HepG2 (cell line): ENCODE measurements at regions not wholly inside any gene's neighbourhood (a gene's known extent, or its start where the extent isn't known, plus 50 kb on each side); places are given as distances from the start of the nearest gene placed in this dataset.
A peak's percentile ranks its signal among the peaks of the same experiment; 100 is the strongest.

Experiments
- AKAP8 ChIP-seq: sonication (generic); formaldehyde crosslinking; IDR thresholded peaks from 2 replicates; pipeline ENCODE4 v1.5.1; 2020; ENCODE audit warnings: mild to moderate bottlenecking, missing genetic modification reagents
- CAMTA2 ChIP-seq: sonication (generic); formaldehyde crosslinking; IDR thresholded peaks from 2 replicates; pipeline ENCODE4 v1.4.0; 2020; ENCODE audit warnings: mild to moderate bottlenecking, missing genetic modification reagents, borderline replicate concordance
- EEA1 ChIP-seq: sonication (generic); formaldehyde crosslinking; IDR thresholded peaks from 2 replicates; pipeline ENCODE4 v1.5.1; 2020; ENCODE audit warnings: mild to moderate bottlenecking, missing genetic modification reagents, borderline replicate concordance
- MTA3 ChIP-seq: sonication (generic); formaldehyde crosslinking; IDR thresholded peaks from 2 replicates; pipeline ENCODE4 v1.4.0; 2020; ENCODE audit warnings: missing genetic modification reagents
- NFYB ChIP-seq: sonication (generic); formaldehyde crosslinking; IDR thresholded peaks from 2 replicates; pipeline ENCODE4 v1.4.0; 2020; ENCODE audit warnings: missing genetic modification reagents
- NONO ChIP-seq, 2 experiments: fragments of 450-650 bp in 1 of 2; sonication (generic) in 1 of 2; formaldehyde crosslinking in 1 of 2; IDR thresholded peaks in 1 of 2; conservative IDR thresholded peaks in 1 of 2; 2 replicates each; pipeline versions ENCODE4 v1.6.1 to v1.8.0; 2017 to 2022; ENCODE audit warnings: mild to moderate bottlenecking in 1 of 2, missing genetic modification reagents in 1 of 2, moderate library complexity in 1 of 2
- ZMYM2 ChIP-seq: sonication (generic); formaldehyde crosslinking; IDR thresholded peaks from 2 replicates; pipeline ENCODE4 v1.8.0; 2022; ENCODE audit warnings: mild to moderate bottlenecking, missing genetic modification reagents
- ZNF331 ChIP-seq: sonication (generic); formaldehyde crosslinking; IDR thresholded peaks from 2 replicates; pipeline ENCODE4 v1.4.0; 2020; ENCODE audit warnings: missing genetic modification reagents
- ZNF567 ChIP-seq: sonication (generic); formaldehyde crosslinking; IDR thresholded peaks from 2 replicates; pipeline ENCODE4 v1.8.1; 2023; ENCODE audit warnings: mild to moderate bottlenecking, missing genetic modification reagents, borderline replicate concordance
- TF ChIP-seq, protein P1 (sequence below): sonication (generic); formaldehyde crosslinking; IDR thresholded peaks from 2 replicates; pipeline ENCODE4 v1.9.0; 2021; ENCODE audit warnings: mild to moderate bottlenecking, missing genetic modification reagents
- TF ChIP-seq, protein P2 (sequence below): sonication (generic); formaldehyde crosslinking; IDR thresholded peaks from 2 replicates; pipeline ENCODE4 v1.4.0; 2020; ENCODE audit warnings: missing genetic modification reagents, borderline replicate concordance
- TF ChIP-seq, protein P3 (sequence below): sonication (generic); formaldehyde crosslinking; IDR thresholded peaks from 2 replicates; pipeline ENCODE4 v1.4.0; 2020; ENCODE audit warnings: missing genetic modification reagents, borderline replicate concordance
- TF ChIP-seq, protein P4 (sequence below): sonication (generic); formaldehyde crosslinking; IDR thresholded peaks from 2 replicates; pipeline ENCODE4 v1.4.0; 2020; ENCODE audit warnings: missing genetic modification reagents

DNA sequence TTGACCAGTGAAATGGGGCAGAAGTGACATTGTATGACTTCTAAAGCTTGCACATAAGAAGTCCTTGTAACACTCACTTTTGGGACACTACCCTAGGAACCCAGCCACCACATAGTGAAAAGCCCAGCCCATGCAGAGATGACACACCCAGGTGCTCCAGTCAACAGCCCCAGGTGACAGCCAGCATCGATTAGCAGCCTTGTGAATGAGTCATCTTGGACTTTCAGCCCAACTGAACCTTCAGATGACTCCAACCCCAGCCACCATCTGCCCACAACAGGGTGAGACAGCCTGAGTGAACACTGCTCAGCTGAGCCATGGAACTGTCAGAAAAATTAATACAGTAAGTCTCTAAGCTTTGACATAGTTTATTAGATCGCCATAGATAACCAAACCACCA, 458.6 kb downstream of the ZSWIM6 start (continued):
- no peak for TF ChIP-seq AKAP8 (CRISPR knock-in tag)
- no peak for TF ChIP-seq CAMTA2 (CRISPR knock-in tag)
- peak; percentile 36; the same call in 1 of the 2 replicates for TF ChIP-seq ZNF331 (CRISPR knock-in tag)
- TF ChIP-seq NFYB (CRISPR knock-in tag) = no peak
- TF ChIP-seq NONO (IDR thresholded peaks at IDR 0.05) = no peak
- no peak for TF ChIP-seq NONO (CRISPR knock-in tag; conservative IDR thresholded peaks at IDR 0.05)
- TF ChIP-seq ZNF567 (CRISPR knock-in tag) = no peak
- no peak for TF ChIP-seq MTA3
- TF ChIP-seq EEA1 (CRISPR knock-in tag) = no peak
- TF ChIP-seq, protein P1, sequence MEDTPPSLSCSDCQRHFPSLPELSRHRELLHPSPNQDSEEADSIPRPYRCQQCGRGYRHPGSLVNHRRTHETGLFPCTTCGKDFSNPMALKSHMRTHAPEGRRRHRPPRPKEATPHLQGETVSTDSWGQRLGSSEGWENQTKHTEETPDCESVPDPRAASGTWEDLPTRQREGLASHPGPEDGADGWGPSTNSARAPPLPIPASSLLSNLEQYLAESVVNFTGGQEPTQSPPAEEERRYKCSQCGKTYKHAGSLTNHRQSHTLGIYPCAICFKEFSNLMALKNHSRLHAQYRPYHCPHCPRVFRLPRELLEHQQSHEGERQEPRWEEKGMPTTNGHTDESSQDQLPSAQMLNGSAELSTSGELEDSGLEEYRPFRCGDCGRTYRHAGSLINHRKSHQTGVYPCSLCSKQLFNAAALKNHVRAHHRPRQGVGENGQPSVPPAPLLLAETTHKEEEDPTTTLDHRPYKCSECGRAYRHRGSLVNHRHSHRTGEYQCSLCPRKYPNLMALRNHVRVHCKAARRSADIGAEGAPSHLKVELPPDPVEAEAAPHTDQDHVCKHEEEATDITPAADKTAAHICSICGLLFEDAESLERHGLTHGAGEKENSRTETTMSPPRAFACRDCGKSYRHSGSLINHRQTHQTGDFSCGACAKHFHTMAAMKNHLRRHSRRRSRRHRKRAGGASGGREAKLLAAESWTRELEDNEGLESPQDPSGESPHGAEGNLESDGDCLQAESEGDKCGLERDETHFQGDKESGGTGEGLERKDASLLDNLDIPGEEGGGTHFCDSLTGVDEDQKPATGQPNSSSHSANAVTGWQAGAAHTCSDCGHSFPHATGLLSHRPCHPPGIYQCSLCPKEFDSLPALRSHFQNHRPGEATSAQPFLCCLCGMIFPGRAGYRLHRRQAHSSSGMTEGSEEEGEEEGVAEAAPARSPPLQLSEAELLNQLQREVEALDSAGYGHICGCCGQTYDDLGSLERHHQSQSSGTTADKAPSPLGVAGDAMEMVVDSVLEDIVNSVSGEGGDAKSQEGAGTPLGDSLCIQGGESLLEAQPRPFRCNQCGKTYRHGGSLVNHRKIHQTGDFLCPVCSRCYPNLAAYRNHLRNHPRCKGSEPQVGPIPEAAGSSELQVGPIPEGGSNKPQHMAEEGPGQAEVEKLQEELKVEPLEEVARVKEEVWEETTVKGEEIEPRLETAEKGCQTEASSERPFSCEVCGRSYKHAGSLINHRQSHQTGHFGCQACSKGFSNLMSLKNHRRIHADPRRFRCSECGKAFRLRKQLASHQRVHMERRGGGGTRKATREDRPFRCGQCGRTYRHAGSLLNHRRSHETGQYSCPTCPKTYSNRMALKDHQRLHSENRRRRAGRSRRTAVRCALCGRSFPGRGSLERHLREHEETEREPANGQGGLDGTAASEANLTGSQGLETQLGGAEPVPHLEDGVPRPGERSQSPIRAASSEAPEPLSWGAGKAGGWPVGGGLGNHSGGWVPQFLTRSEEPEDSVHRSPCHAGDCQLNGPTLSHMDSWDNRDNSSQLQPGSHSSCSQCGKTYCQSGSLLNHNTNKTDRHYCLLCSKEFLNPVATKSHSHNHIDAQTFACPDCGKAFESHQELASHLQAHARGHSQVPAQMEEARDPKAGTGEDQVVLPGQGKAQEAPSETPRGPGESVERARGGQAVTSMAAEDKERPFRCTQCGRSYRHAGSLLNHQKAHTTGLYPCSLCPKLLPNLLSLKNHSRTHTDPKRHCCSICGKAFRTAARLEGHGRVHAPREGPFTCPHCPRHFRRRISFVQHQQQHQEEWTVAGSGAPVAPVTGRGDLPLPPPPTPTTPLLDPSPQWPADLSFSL (CRISPR knock-in tag) = no peak
- TF ChIP-seq, protein P2, sequence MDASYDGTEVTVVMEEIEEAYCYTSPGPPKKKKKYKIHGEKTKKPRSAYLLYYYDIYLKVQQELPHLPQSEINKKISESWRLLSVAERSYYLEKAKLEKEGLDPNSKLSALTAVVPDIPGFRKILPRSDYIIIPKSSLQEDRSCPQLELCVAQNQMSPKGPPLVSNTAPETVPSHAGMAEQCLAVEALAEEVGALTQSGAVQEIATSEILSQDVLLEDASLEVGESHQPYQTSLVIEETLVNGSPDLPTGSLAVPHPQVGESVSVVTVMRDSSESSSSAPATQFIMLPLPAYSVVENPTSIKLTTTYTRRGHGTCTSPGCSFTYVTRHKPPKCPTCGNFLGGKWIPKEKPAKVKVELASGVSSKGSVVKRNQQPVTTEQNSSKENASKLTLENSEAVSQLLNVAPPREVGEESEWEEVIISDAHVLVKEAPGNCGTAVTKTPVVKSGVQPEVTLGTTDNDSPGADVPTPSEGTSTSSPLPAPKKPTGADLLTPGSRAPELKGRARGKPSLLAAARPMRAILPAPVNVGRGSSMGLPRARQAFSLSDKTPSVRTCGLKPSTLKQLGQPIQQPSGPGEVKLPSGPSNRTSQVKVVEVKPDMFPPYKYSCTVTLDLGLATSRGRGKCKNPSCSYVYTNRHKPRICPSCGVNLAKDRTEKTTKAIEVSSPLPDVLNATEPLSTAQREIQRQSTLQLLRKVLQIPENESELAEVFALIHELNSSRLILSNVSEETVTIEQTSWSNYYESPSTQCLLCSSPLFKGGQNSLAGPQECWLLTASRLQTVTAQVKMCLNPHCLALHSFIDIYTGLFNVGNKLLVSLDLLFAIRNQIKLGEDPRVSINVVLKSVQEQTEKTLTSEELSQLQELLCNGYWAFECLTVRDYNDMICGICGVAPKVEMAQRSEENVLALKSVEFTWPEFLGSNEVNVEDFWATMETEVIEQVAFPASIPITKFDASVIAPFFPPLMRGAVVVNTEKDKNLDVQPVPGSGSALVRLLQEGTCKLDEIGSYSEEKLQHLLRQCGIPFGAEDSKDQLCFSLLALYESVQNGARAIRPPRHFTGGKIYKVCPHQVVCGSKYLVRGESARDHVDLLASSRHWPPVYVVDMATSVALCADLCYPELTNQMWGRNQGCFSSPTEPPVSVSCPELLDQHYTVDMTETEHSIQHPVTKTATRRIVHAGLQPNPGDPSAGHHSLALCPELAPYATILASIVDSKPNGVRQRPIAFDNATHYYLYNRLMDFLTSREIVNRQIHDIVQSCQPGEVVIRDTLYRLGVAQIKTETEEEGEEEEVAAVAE (CRISPR knock-in tag) = no peak
- TF ChIP-seq, protein P3, sequence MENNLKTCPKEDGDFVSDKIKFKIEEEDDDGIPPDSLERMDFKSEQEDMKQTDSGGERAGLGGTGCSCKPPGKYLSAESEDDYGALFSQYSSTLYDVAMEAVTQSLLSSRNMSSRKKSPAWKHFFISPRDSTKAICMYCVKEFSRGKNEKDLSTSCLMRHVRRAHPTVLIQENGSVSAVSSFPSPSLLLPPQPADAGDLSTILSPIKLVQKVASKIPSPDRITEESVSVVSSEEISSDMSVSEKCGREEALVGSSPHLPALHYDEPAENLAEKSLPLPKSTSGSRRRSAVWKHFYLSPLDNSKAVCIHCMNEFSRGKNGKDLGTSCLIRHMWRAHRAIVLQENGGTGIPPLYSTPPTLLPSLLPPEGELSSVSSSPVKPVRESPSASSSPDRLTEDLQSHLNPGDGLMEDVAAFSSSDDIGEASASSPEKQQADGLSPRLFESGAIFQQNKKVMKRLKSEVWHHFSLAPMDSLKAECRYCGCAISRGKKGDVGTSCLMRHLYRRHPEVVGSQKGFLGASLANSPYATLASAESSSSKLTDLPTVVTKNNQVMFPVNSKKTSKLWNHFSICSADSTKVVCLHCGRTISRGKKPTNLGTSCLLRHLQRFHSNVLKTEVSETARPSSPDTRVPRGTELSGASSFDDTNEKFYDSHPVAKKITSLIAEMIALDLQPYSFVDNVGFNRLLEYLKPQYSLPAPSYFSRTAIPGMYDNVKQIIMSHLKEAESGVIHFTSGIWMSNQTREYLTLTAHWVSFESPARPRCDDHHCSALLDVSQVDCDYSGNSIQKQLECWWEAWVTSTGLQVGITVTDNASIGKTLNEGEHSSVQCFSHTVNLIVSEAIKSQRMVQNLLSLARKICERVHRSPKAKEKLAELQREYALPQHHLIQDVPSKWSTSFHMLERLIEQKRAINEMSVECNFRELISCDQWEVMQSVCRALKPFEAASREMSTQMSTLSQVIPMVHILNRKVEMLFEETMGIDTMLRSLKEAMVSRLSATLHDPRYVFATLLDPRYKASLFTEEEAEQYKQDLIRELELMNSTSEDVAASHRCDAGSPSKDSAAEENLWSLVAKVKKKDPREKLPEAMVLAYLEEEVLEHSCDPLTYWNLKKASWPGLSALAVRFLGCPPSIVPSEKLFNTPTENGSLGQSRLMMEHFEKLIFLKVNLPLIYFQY (CRISPR knock-in tag) = 0 out of 2 replicates have a peak, but pooled peaks have one; percentile 36
- no peak for TF ChIP-seq ZMYM2 (CRISPR knock-in tag)
- TF ChIP-seq, protein P4, sequence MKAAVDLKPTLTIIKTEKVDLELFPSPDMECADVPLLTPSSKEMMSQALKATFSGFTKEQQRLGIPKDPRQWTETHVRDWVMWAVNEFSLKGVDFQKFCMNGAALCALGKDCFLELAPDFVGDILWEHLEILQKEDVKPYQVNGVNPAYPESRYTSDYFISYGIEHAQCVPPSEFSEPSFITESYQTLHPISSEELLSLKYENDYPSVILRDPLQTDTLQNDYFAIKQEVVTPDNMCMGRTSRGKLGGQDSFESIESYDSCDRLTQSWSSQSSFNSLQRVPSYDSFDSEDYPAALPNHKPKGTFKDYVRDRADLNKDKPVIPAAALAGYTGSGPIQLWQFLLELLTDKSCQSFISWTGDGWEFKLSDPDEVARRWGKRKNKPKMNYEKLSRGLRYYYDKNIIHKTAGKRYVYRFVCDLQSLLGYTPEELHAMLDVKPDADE (CRISPR knock-in tag) = no peak
